Caco-2 (cell line): ENCODE measurements at regions not wholly inside any gene's neighbourhood (a gene's known extent, or its start where the extent isn't known, plus 50 kb on each side); places are given as distances from the start of the nearest gene placed in this dataset.

Experiments
- BruUV-seq: library from RNA; stranded (reverse); fragments of 400-500 nt; replicated peaks from 2 replicates; lab custom pipeline; 2021; lab: Mats Ljungman, UMichigan
- CTCF ChIA-PET: fragments of 300-600 bp; sonication (Branson Sonifier 250); formaldehyde crosslinking; loops from one replicate; lab custom pipeline; 2022; ENCODE audit warnings: antibody characterized with exemption; lab: Charles Lee
- POLR2A ChIA-PET: fragments of 300-600 bp; sonication (Branson Sonifier 250); formaldehyde crosslinking; loops from one replicate; lab custom pipeline; 2022; ENCODE audit warnings: antibody characterized with exemption; lab: Charles Lee
- DNase-seq, 2 experiments: peaks; one replicate each; pipeline versions ENCODE4 v3.0.0 to v3.0.0-alpha.2; 2020 to 2022
- H3K27me3 ChIP-seq: replicated peaks from 2 replicates; pipeline ENCODE4 v1.6.0; 2011; ENCODE audit warnings: low read length; ENCODE audit not compliant: control insufficient read depth, insufficient read depth
- H3K36me3 ChIP-seq: 2 replicates; pipeline ENCODE4 v1.5.1; 2011; ENCODE audit warnings: low read length; ENCODE audit not compliant: control insufficient read depth, insufficient read depth
- H3K4me1 ChIP-seq: fragments of 250-450 bp; sonication (Bioruptor Pico); 2 replicates; pipeline ENCODE4 v1.5.1; 2020; ENCODE audit warnings: mild to moderate bottlenecking
- H3K4me3 ChIP-seq: 2 replicates; pipeline ENCODE4 v1.5.1; 2011; ENCODE audit warnings: low read depth, mild to moderate bottlenecking, control low read depth, low read length
- H3K9me3 ChIP-seq: fragments of 250-450 bp; sonication (Bioruptor Pico); 2 replicates; pipeline ENCODE4 v1.5.1; 2020; ENCODE audit warnings: mild to moderate bottlenecking, moderate library complexity
- H3K27ac Mint-ChIP-seq: one replicate; pipeline ENCODE4 v1.8.0; 2022; ENCODE audit warnings: mixed read lengths; ENCODE audit not compliant: unreplicated experiment
- H3K27me3 Mint-ChIP-seq: one replicate; pipeline ENCODE4 v1.8.0; 2022; ENCODE audit warnings: mixed read lengths; ENCODE audit not compliant: insufficient read depth, unreplicated experiment
- H3K36me3 Mint-ChIP-seq: one replicate; pipeline ENCODE4 v1.8.0; 2022; ENCODE audit warnings: mild to moderate bottlenecking, mixed read lengths; ENCODE audit not compliant: insufficient read depth, unreplicated experiment
- H3K4me1 Mint-ChIP-seq: one replicate; pipeline ENCODE4 v1.8.0; 2022; ENCODE audit warnings: low read depth, mixed read lengths; ENCODE audit not compliant: unreplicated experiment
- H3K4me3 Mint-ChIP-seq: one replicate; pipeline ENCODE4 v1.8.0; 2022; ENCODE audit warnings: mild to moderate bottlenecking, moderate library complexity, mixed read lengths; ENCODE audit not compliant: unreplicated experiment
- H3K9me3 Mint-ChIP-seq: one replicate; pipeline ENCODE4 v1.8.0; 2022; ENCODE audit warnings: mixed read lengths; ENCODE audit not compliant: unreplicated experiment
- intact Hi-C: fragments of 100-400 bp; cut with micrococcal nuclease; formaldehyde crosslinking; loops from one replicate; pipeline ENCODE4 v1.10.0; 2022; ENCODE audit not compliant: unreplicated experiment
- TF ChIP-seq, protein P1 (sequence below), 2 experiments: fragments of 200-600 bp in 1 of 2; IDR thresholded peaks; 1 replicate in 1 of 2; 2 replicates in 1 of 2; pipeline versions ENCODE4 v1.5.1 to v1.8.0; 2011 to 2022; ENCODE audit warnings: antibody characterized with exemption in 1 of 2, control low read depth in 1 of 2, inconsistent platforms in 1 of 2, low read depth in 1 of 2, low read length in 1 of 2, mild to moderate bottlenecking in 1 of 2, moderate library complexity in 1 of 2; ENCODE audit not compliant: insufficient read depth in 1 of 2, severe bottlenecking in 1 of 2, unreplicated experiment in 1 of 2

DNA sequence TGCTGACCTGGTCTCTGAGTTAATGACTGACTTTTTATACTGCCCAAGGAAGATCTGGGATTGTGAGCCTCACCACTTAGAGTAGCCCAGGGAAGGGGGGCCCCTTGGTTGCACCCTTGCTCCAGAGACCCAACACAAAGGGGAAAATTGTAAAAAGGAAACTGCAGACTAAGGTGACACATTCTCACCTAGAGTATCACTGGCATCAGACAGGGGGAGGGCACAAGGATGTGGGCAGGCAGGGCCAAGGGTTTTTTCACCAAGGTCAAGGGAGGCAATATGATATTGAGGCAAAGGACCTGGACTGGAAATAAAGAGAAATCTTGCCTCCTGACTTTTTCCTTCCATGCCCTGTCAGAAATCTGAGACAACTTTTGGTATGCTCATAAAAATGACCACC, 386.2 kb upstream of the FGF16 start:
- TF ChIP-seq, protein P1, sequence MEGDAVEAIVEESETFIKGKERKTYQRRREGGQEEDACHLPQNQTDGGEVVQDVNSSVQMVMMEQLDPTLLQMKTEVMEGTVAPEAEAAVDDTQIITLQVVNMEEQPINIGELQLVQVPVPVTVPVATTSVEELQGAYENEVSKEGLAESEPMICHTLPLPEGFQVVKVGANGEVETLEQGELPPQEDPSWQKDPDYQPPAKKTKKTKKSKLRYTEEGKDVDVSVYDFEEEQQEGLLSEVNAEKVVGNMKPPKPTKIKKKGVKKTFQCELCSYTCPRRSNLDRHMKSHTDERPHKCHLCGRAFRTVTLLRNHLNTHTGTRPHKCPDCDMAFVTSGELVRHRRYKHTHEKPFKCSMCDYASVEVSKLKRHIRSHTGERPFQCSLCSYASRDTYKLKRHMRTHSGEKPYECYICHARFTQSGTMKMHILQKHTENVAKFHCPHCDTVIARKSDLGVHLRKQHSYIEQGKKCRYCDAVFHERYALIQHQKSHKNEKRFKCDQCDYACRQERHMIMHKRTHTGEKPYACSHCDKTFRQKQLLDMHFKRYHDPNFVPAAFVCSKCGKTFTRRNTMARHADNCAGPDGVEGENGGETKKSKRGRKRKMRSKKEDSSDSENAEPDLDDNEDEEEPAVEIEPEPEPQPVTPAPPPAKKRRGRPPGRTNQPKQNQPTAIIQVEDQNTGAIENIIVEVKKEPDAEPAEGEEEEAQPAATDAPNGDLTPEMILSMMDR (IDR thresholded peaks at IDR 0.05; ENCODE audit: insufficient read depth in 1 of 2, low read depth in 1 of 2, low read length in 1 of 2, severe bottlenecking in 1 of 2, unreplicated experiment in 1 of 2) = no peak
- intact Hi-C loops = no loop called here
- Histone ChIP-seq H3K4me3 (no peak overlapping the region), H3K36me3 (no peaks in the 10 kb centered on the region), H3K9me3 (no peaks in the 10 kb centered on the region), H3K4me1 (no peaks in the 10 kb centered on the region), H3K27me3 (no peaks in the 10 kb centered on the region)
- no peaks in the 10 kb centered on the region for H3K4me1 Mint-ChIP-seq
- H3K36me3 Mint-ChIP-seq = no peaks in the 10 kb centered on the region
- H3K4me3 Mint-ChIP-seq = no peak overlapping the region
- POLR2A ChIA-PET = no interaction called here
- H3K27ac Mint-ChIP-seq = no peak overlapping the region
- CTCF ChIA-PET = no interaction called here
- BruUV-seq = no TSS peak
- no peaks in the 10 kb centered on the region for H3K27me3 Mint-ChIP-seq
- H3K9me3 Mint-ChIP-seq = no peaks in the 10 kb centered on the region
- no peak for DNase-seq

DNA sequence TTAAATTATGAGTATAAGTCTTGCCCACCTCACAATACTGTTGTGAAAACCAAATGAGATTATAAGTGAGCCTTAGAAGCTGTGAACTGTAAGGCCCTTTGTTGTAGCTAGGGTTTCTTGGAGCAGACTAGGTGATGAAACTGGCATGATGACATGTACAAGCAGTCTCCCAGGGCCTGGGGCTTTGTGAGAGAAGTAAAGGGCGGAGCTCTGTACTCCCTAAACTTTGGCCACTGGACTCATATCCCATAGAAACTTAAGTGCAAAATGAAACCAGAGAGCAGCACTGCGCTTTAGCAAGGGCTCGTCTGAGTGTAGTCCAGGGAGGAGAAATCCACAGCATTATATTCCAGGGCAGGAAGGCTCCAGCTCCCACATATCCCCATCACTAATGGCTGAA, 385.6 kb upstream of the FGF16 start:
- TF ChIP-seq, protein P1 (IDR thresholded peaks at IDR 0.05; ENCODE audit: insufficient read depth in 1 of 2, low read depth in 1 of 2, low read length in 1 of 2, severe bottlenecking in 1 of 2, unreplicated experiment in 1 of 2) = no peak

DNA sequence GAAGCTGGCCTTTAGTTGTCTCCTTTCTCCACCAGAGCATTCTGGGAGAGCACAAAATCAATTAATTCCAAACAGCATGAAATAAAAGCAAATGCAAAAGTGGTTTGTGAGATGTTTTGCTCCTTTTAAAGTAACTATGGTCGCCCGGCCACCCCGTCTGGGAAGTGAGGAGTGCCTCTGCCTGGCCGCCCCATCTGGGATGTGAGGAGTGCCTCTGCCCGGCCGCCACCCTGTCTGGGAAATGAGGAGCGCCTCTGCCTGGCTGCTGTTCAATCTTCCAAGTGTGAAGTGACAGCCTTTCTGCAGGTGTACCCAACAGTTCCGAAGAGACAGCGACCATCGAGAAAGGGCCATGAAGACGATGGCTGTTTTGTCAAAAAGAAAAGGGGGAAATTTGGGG, 381.3 kb upstream of the FGF16 start:
- ChIA-PET POLR2A (no interaction called here), CTCF (no interaction called here)
- Mint-ChIP-seq H3K9me3 (no peaks in the 10 kb centered on the region), H3K27ac (no peak overlapping the region), H3K4me1 (peaks cover 7% of the 10 kb centered on the region), H3K4me3 (no peak overlapping the region), H3K36me3 (no peaks in the 10 kb centered on the region), H3K27me3 (no peaks in the 10 kb centered on the region)
- no TSS peak for BruUV-seq
- H3K36me3 ChIP-seq = no peaks in the 10 kb centered on the region
- TF ChIP-seq, protein P1 (IDR thresholded peaks at IDR 0.05; ENCODE audit: insufficient read depth in 1 of 2, low read depth in 1 of 2, low read length in 1 of 2, severe bottlenecking in 1 of 2, unreplicated experiment in 1 of 2) = no peak
- H3K9me3 ChIP-seq = no peaks in the 10 kb centered on the region
- H3K4me3 ChIP-seq = no peak overlapping the region
- no peak for DNase-seq
- no peaks in the 10 kb centered on the region for H3K4me1 ChIP-seq
- intact Hi-C loops = no loop called here
- no peaks in the 10 kb centered on the region for H3K27me3 ChIP-seq

More for the DNA sequence above, 385.6 kb upstream of the FGF16 start:
- CTCF ChIA-PET = no interaction called here
- POLR2A ChIA-PET = no interaction called here
- Mint-ChIP-seq H3K4me1 (no peaks in the 10 kb centered on the region), H3K36me3 (no peaks in the 10 kb centered on the region), H3K9me3 (no peaks in the 10 kb centered on the region), H3K27me3 (no peaks in the 10 kb centered on the region), H3K27ac (no peak overlapping the region), H3K4me3 (no peak overlapping the region)
- H3K9me3 ChIP-seq = no peaks in the 10 kb centered on the region
- no peaks in the 10 kb centered on the region for H3K36me3 ChIP-seq
- BruUV-seq = no TSS peak
- intact Hi-C loops = no loop called here
- H3K27me3 ChIP-seq = no peaks in the 10 kb centered on the region
- H3K4me1 ChIP-seq = no peaks in the 10 kb centered on the region
- no peak overlapping the region for H3K4me3 ChIP-seq
- no peak for DNase-seq
